Brain pericyte (primary cell): ENCODE measurements at regions not wholly inside any gene's neighbourhood (a gene's known extent, or its start where the extent isn't known, plus 50 kb on each side); places are given as distances from the start of the nearest gene placed in this dataset.

Source experiments
- DNase-seq: peaks from one replicate; pipeline ENCODE4 v3.0.0-alpha.2; 2012; ENCODE audit warnings: low read depth, low spot score

GRCh38 chr13:79084802-79085424 is 321.1 kb downstream of the RBM26 start:
- no peak for DNase-seq

- DNase-seq = no peak
These were observed 324.1 kb downstream of the RBM26 start for GRCh38 chr13:79081942-79082341.

- DNase-seq = no peak
These were observed 326.7 kb downstream of the RBM26 start for GRCh38 chr13:79079351-79079839.

- no peak for DNase-seq
These were observed 330.4 kb downstream of the RBM26 start for GRCh38 chr13:79075703-79076102.

GRCh38 chr13:79070343-79070974 is 335.6 kb downstream of the RBM26 start:
- no peak for DNase-seq

- DNase-seq = no peak
These were observed 343.8 kb downstream of the RBM26 start for GRCh38 chr13:79062291-79062690.

- no peak for DNase-seq
These were observed 345.8 kb downstream of the RBM26 start for GRCh38 chr13:79060216-79060615.

GRCh38 chr13:79056706-79057105 is 349.3 kb downstream of the RBM26 start:
- DNase-seq = no peak

- no peak for DNase-seq
These were observed 354.6 kb downstream of the RBM26 start for GRCh38 chr13:79051472-79051871.

- DNase-seq = no peak
These were observed 361.6 kb downstream of the RBM26 start for GRCh38 chr13:79044415-79044814.

- no peak for DNase-seq
These were observed 362.8 kb downstream of the RBM26 start for GRCh38 chr13:79043208-79043607.

GRCh38 chr13:79037197-79037596 is 368.9 kb downstream of the RBM26 start:
- no peak for DNase-seq

GRCh38 chr13:79034341-79034740 is 371.7 kb downstream of the RBM26 start:
- no peak for DNase-seq

GRCh38 chr13:79030513-79030912 is 371.6 kb upstream of the OBI1 start:
- DNase-seq = no peak

- DNase-seq = no peak
These were observed 359.2 kb upstream of the OBI1 start for GRCh38 chr13:79018166-79018565.

- no peak for DNase-seq
These were observed 352.2 kb upstream of the OBI1 start for GRCh38 chr13:79011179-79011578.

GRCh38 chr13:79003989-79004898 is 345.3 kb upstream of the OBI1 start:
- DNase-seq = no peak

- no peak for DNase-seq
These were observed 340.5 kb upstream of the OBI1 start for GRCh38 chr13:78999494-78999893.

GRCh38 chr13:78998630-78999315 is 339.8 kb upstream of the OBI1 start:
- DNase-seq = no peak

- no peak for DNase-seq
These were observed 339.1 kb upstream of the OBI1 start for GRCh38 chr13:78997902-78998629.

GRCh38 chr13:78993792-78994191 is 334.8 kb upstream of the OBI1 start:
- no peak for DNase-seq
